ENCODE measurements at regions not wholly inside any gene's neighbourhood (a gene's known extent, or its start where the extent isn't known, plus 50 kb on each side); places are given as distances from the start of the nearest gene placed in this dataset.

DNA sequence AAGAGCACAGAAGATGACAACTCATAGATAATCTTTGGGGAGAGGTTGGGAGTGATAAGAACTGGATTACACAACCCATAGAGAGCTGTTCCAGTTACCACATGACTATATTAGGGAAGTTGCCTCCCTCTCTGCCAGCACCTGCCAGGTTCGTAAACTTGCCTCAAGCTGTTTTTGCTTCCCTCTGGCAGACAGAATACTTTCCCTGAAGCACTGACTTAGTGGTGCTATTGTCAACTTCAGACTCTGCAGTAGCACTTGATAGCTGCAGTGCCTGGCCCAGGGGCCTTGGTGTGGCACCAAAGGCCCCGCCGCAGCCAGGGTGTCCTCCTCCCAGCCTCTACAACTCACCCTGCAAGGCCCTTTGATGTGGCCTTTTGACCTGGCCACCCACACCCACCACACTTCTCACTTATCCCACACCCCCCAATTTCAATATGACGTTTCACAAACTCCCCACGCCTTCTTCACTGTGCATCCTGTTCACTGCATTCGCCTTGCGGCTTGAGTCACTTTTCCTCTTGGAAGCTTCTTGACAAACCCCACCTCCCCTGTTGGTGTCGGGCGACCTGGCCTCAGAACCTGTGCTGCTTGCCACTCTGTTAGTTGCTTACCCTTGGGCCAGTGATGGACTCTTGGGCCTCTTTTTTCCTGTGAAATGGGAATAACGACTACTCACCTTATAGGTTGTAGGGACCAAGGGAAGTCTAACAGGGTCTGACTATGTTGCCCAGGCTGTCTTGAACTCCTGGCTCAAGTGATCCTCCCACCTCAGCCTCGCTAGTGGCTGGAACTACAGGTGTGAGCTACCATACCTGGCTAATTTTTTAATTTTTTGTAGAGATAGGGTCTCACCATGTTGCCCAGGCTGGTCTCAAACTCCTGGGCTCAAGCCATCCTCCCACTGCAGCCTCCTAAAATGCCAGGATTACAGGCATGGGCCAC, 50.2 kb upstream of the PODXL start:
- no peak for DNase-seq

All from hindlimb muscle (tissue), 1 donor.